Ishikawa (cell line): ENCODE measurements at regions not wholly inside any gene's neighbourhood (a gene's known extent, or its start where the extent isn't known, plus 50 kb on each side); places are given as distances from the start of the nearest gene placed in this dataset.

ENCODE experiments used
- CREB1 ChIP-seq: IDR thresholded peaks from 2 replicates; pipeline ENCODE4 v1.6.1; 2012; ENCODE audit warnings: low read depth
- EGR1 ChIP-seq: IDR thresholded peaks from 2 replicates; pipeline ENCODE4 v1.6.1; 2012
- EP300 ChIP-seq: IDR thresholded peaks from 2 replicates; pipeline ENCODE4 v1.6.1; 2012; ENCODE audit warnings: borderline replicate concordance
- FOXM1 ChIP-seq: IDR thresholded peaks from 2 replicates; pipeline ENCODE4 v1.6.1; 2012; ENCODE audit warnings: low read depth, borderline replicate concordance
- MAX ChIP-seq: IDR thresholded peaks from 2 replicates; pipeline ENCODE4 v1.6.1; 2012
- NFIC ChIP-seq: IDR thresholded peaks from 2 replicates; pipeline ENCODE4 v1.6.1; 2012
- RAD21 ChIP-seq: IDR thresholded peaks from 2 replicates; pipeline ENCODE4 v1.6.1; 2012; ENCODE audit warnings: low read depth
- REST ChIP-seq: IDR thresholded peaks from 2 replicates; pipeline ENCODE4 v1.6.1; 2012; ENCODE audit warnings: low read depth, mild to moderate bottlenecking
- TAF1 ChIP-seq: IDR thresholded peaks from 2 replicates; pipeline ENCODE4 v1.6.1; 2012; ENCODE audit warnings: low read depth, mild to moderate bottlenecking
- TEAD4 ChIP-seq: IDR thresholded peaks from 2 replicates; pipeline ENCODE4 v1.6.1; 2012
- YY1 ChIP-seq: IDR thresholded peaks from 2 replicates; pipeline ENCODE4 v1.6.1; 2012; ENCODE audit warnings: low read depth
- ZBTB7A ChIP-seq: IDR thresholded peaks from 2 replicates; pipeline ENCODE4 v1.6.1; 2012; ENCODE audit warnings: low read depth

- TF ChIP-seq RAD21 (no peak), EP300 (no peak), TAF1 (no peak), EGR1 (no peak), REST (no peak), FOXM1 (no peak), MAX (no peak), ZBTB7A (no peak), TEAD4 (no peak), NFIC (no peak), CREB1 (no peak), YY1 (no peak)
These were observed 135.9 kb upstream of the HMCN1 start for GRCh38 chr1:185598332-185598731.
